HG03159 (cell line): ENCODE measurements at regions not wholly inside any gene's neighbourhood (a gene's known extent, or its start where the extent isn't known, plus 50 kb on each side); places are given as distances from the start of the nearest gene placed in this dataset.

Experiments used
- ATAC-seq: cut with Tn5 transposase; IDR thresholded peaks from one replicate; pipeline ENCODE4 v1.9.1; 2021; ENCODE audit warnings: mild to moderate bottlenecking, moderate library complexity; ENCODE audit not compliant: unreplicated experiment

- ATAC-seq = no peak
Measured at GRCh38 chr1:79082233-79082632, 75.7 kb upstream of the ADGRL4 start.

- ATAC-seq = no peak
Measured at GRCh38 chr1:79079770-79080169, 73.2 kb upstream of the ADGRL4 start.

GRCh38 chr1:79074975-79075374, 68.4 kb upstream of the ADGRL4 start:
- no peak for ATAC-seq

- ATAC-seq = peak; percentile 60
Measured at GRCh38 chr1:79069828-79070227, 63.3 kb upstream of the ADGRL4 start.

- ATAC-seq = no peak
Measured at GRCh38 chr1:79059341-79059740, 52.8 kb upstream of the ADGRL4 start.
